ENCODE measurements at regions not wholly inside any gene's neighbourhood (a gene's known extent, or its start where the extent isn't known, plus 50 kb on each side); places are given as distances from the start of the nearest gene placed in this dataset.
A peak's percentile ranks its signal among the peaks of the same experiment; 100 is the strongest.
"Not testable (repeated sequence)": the region's sequence is repeated elsewhere in the genome, so short reads cannot be mapped to it uniquely, and the experiment has no call there.

DNA sequence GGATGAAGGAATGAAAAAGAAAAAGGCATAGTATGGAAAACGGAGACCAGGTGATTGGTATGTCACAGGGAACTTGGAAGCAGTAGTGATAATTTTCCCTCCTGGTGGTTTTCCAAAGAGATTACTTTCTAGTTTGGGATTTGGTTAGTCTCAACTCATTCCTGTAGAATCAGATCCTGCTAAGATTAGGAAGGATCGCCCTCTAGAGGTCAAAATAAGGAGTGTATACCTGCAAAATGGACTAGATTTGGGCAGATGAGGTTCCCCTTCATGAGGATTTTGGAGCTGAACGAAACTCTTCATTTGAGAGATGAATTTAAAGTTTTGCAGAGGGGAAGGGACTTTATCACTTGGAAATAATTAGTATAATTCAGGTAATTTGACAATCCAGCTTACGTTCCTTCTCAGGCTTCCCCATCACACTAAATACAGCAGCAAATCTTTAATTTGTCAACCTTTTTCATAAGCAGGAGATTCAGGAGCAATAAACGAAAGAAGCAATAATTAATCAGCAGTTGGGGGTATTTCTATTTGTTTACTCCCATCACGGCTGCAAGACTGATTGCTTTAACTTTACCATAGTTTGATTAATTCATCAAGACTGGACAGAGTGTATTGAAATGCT is 65.2 kb downstream of the CCDC195 start:
- ChIA-PET POLR2A (ENCODE audit: low non-redundant PET) (no interaction called here), CTCF (interaction anchor here (0.6 to 0.7 kb wide), 4 partner anchors 41 to 539 kb away, joined by 3 to 4 read pairs (median 3); no protein-coding TSS in a partner anchor)
- H3K27ac ChIP-seq, result no peak overlapping the region
- TF ChIP-seq, protein P1, sequence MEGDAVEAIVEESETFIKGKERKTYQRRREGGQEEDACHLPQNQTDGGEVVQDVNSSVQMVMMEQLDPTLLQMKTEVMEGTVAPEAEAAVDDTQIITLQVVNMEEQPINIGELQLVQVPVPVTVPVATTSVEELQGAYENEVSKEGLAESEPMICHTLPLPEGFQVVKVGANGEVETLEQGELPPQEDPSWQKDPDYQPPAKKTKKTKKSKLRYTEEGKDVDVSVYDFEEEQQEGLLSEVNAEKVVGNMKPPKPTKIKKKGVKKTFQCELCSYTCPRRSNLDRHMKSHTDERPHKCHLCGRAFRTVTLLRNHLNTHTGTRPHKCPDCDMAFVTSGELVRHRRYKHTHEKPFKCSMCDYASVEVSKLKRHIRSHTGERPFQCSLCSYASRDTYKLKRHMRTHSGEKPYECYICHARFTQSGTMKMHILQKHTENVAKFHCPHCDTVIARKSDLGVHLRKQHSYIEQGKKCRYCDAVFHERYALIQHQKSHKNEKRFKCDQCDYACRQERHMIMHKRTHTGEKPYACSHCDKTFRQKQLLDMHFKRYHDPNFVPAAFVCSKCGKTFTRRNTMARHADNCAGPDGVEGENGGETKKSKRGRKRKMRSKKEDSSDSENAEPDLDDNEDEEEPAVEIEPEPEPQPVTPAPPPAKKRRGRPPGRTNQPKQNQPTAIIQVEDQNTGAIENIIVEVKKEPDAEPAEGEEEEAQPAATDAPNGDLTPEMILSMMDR (conservative IDR thresholded peaks at IDR 0.05; ENCODE audit: low read depth), result peak; percentile 77
- DNase-seq (ENCODE audit: low spot score), result peak; percentile 59

DNA sequence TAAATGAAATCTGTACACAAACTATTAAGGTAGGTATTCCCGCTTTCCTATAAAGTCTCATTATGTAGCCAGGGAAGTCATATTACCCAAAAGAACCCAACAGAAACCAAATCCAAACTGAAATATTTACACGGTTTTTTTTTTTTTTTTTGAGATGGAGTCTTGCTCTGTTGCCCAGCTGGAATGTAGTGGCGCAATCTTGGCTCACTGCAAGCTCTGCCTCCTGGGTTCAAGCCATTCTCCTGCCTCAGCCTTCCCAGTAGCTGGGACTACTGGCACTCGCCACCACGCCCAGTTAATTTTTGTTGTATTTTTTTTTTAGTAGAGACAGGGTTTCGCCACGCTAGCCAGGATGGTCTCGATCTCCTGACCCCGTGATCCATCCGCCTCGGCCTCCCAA is 62.5 kb upstream of the CUL3 start:
- CTCF ChIA-PET, result interaction anchor here (0.9 to 1.2 kb wide), 2 partner anchors 275 to 293 kb away, joined by 3 to 5 read pairs; no protein-coding TSS in a partner anchor
- DNase-seq (ENCODE audit: low spot score); POLR2A ChIA-PET (ENCODE audit: low non-redundant PET); H3K27ac ChIP-seq: not testable (repeated sequence)

DNA sequence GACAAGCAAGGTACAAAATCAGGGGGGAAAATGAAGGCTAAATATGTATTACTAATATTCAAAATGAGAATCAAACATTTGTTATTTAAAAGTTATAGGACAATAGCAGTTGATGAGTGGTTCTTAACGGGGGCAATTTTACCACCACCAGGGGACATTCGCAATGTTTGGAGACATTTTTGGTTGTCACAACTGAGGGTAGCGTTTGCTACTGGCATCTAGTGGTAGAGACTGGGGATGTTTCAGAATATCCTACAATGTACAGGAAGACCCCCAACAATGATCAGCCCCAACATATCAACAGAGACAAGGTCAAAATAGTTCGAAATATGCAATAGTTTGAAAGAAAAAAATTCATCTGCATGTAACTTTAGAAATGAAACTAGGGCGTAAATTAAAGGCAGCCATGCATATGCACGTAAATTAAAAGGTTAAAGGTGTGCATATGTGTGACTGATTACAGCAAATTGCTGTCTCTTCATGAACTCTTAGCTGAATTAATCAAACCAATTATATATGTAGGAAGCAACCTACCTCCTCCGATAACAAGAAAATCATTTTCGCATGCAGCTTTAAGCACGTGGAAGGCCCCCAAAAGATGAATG is 61.2 kb upstream of the CUL3 start:
- no peak overlapping the region for H3K27ac ChIP-seq
- DNase-seq (ENCODE audit: low spot score), result no peak
- ChIA-PET CTCF (interaction anchor here (0.6 to 1.2 kb wide), 6 partner anchors 78 to 1708 kb away, joined by 3 to 6 read pairs (median 3); no protein-coding TSS in a partner anchor), POLR2A (ENCODE audit: low non-redundant PET) (no interaction called here)
- TF ChIP-seq, protein P1 (conservative IDR thresholded peaks at IDR 0.05; ENCODE audit: low read depth), result peak; percentile 54

DNA sequence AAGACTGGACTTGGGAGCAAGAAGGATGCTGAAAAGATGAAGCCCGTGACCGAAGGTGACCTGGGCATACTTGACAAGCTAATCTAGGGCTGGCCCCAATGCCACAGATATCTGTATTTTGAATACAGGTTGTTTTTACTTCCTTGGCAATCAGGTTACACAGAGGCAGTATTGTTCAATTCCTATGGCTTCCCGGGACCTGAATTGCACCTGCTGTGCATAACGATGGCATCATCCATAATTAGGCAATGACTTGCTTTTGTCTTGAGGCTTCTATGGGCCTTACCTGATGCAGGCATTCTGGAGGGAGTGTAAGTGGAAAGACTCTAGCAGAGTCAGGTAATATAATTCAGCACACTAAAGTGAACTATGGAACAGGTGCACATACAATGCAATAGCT is 60.6 kb upstream of the CUL3 start:
- CTCF ChIA-PET, result interaction anchor here (0.6 kb wide), 1 partner anchor 78 kb away, joined by 3 read pairs; no protein-coding TSS in a partner anchor
- DNase-seq (ENCODE audit: low spot score), result no peak
- POLR2A ChIA-PET (ENCODE audit: low non-redundant PET), result no interaction called here
- TF ChIP-seq, protein P1 (conservative IDR thresholded peaks at IDR 0.05; ENCODE audit: low read depth), result no peak
- no peak overlapping the region for H3K27ac ChIP-seq

DNA sequence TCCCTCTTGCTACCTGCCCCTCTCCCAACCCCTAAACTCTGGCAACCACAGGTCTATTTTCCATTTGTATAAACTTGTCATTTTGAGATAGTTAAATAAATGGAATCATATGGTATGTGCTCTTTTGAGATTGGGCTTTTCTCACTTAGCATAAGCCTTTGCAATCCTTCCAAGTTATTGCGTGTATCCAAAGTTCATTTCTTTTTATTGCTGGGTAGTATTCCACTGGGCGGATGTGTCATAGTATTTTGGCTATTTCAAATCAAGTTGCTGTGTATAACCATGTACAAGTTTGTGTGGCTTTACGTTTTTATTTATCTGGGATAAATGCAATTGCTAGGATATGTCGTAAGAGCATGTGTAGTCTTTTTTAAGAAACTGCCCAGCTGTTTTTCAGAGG is 55.5 kb upstream of the CUL3 start:
- CTCF ChIA-PET, result no interaction called here
- POLR2A ChIA-PET (ENCODE audit: low non-redundant PET), result no interaction called here
- TF ChIP-seq, protein P1 (conservative IDR thresholded peaks at IDR 0.05; ENCODE audit: low read depth), result no peak
- DNase-seq (ENCODE audit: low spot score), result no peak
- H3K27ac ChIP-seq, result no peak overlapping the region

DNA sequence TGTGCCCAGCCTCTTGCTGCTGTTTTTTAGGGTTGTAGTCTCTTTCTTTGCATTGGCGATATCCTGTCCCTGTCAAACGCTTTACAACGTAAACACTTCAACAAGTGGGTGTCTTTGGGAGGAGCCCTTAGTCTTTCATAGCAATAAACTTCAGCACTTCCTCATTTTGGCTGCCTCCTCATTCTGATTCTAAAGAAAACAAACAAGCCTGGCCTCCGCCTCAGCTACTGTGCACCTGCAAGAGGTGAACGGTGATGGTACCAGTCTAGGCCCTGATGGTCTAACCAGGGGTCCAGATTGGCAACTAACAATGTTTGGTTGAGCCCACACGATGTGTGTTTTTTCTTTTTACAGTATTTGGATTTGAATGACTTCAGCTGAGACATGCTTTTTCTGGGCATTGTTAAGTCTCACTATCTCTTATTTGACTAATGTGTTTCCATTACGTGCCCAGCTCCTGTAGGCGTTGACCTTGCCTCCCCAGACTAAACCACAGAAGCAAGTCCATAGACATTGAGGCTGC is 53.2 kb upstream of the CUL3 start:
- ChIA-PET POLR2A (ENCODE audit: low non-redundant PET) (no interaction called here), CTCF (interaction anchor here (0.5 to 1.1 kb wide), 2 partner anchors 354 to 1008 kb away, joined by 3 read pairs; no protein-coding TSS in a partner anchor)
- no peak overlapping the region for H3K27ac ChIP-seq
- DNase-seq (ENCODE audit: low spot score), result no peak
- TF ChIP-seq, protein P1 (conservative IDR thresholded peaks at IDR 0.05; ENCODE audit: low read depth), result no peak

Data from RWPE1 (cell line).